C4-2B (cell line): ENCODE measurements at regions not wholly inside any gene's neighbourhood (a gene's known extent, or its start where the extent isn't known, plus 50 kb on each side); places are given as distances from the start of the nearest gene placed in this dataset.

ENCODE experiments used
- ZFX ChIP-seq: fragments of 450-650 bp; IDR thresholded peaks from 2 replicates; pipeline ENCODE4 v1.6.1; 2017
- TF ChIP-seq, protein P1 (sequence below): fragments of 450-650 bp; conservative IDR thresholded peaks from 2 replicates; pipeline ENCODE4 v1.5.1; 2017; ENCODE audit warnings: mild to moderate bottlenecking

DNA sequence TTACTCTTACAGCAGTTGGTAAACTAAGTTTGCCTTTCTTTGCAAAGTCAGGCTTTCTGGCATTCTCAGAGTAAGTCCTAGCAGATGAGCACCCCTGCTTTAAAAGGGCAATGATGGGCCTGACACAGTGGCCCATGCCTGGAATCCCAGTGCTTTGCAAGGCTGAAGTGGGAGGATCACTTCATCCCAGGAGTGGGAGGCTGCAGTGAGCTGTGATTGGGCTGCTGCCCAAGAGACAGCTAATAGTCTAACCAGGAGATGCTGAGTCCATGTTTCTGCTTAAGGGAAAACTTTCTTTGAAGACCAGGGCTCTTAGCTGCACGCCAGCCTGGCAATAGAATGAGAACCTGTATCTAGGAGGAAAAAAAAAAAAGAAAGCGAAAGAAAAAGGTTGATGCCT is 100.2 kb upstream of the MPP7 start:
- TF ChIP-seq, protein P1, sequence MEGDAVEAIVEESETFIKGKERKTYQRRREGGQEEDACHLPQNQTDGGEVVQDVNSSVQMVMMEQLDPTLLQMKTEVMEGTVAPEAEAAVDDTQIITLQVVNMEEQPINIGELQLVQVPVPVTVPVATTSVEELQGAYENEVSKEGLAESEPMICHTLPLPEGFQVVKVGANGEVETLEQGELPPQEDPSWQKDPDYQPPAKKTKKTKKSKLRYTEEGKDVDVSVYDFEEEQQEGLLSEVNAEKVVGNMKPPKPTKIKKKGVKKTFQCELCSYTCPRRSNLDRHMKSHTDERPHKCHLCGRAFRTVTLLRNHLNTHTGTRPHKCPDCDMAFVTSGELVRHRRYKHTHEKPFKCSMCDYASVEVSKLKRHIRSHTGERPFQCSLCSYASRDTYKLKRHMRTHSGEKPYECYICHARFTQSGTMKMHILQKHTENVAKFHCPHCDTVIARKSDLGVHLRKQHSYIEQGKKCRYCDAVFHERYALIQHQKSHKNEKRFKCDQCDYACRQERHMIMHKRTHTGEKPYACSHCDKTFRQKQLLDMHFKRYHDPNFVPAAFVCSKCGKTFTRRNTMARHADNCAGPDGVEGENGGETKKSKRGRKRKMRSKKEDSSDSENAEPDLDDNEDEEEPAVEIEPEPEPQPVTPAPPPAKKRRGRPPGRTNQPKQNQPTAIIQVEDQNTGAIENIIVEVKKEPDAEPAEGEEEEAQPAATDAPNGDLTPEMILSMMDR: no peak
- no peak for TF ChIP-seq ZFX
